ENCODE measurements at regions not wholly inside any gene's neighbourhood (a gene's known extent, or its start where the extent isn't known, plus 50 kb on each side); places are given as distances from the start of the nearest gene placed in this dataset.

DNA sequence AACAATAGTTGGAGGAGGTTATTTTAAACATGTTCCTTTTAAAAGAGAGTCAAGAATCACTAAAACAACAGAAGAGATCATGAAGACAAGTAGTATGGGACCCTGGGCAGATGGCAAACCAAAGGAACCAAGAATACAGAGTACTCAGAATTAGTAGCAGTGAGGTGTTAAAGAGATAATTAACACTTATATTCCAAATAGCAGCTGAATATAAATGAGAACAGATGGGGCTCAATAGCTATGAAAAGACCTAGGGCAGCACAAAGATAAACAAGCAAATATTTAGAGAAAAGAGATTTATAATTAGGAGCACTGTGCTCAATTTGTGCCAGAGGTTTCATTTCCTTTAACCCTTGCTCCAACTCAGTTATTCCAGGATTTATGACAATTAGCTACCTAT is 159.1 kb downstream of the FAM114A2 start:
- no peak for DNase-seq

DNA sequence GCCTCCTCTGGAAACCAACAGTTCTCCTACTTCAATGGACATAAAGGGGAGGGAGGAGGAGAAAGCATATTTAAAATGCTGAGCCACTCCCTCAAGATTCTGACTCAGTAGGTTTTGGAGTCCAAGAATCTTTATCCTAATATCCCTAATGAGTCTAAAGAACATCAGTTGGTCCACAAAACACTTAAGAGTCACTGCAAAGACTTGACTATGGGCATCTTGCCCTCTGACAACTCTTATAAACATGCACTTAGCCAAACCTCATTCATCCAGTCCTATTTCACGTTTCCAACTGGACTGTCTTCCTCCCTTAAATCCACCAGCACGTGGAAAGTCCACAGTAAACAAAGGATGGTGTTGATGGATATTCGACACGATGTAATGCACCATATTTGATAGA is 172.5 kb downstream of the FAM114A2 start:
- no peak for DNase-seq

DNA sequence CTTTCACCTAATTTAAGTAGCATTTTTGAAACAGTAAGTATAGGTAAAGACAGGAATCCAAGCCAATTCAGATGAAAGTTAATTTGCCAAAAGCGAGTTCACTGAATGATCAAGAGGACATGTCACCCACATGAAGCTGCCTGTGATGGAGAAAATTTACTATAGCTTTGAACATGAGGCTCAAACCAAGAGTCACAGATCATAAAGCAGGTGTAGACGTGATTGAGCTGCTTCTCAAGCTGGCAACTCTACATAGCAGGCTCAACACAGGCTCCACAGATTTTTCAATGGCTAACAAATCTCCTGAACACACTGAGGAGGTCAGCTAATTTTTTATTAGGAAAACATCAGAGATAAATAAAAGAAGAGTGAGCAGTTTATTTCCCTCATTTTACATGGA is 173.7 kb downstream of the FAM114A2 start:
- DNase-seq, result no peak

DNA sequence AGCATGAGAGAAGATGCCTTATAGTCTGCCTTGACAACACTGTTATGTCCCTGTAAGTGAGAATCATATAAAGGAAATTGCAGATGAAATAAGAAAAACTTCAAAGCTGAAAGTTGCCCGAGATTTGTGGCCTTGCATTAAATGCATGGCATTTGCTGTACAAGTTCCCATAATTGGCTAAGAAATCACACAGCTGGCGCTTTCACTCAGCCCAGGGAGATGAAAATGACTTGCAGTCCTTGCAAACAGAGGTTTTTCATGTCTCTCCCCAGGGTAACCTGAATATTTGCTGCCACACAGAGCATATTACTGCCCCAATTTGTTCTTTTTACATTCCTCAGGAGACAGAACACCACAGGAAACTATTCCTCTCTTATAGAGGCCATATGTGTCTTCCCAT is 174.8 kb downstream of the FAM114A2 start:
- DNase-seq, result no peak

Measured in NCI-H226 (cell line).